Activated naive CD8-positive, alpha-beta T cell (primary cell): ENCODE measurements at regions not wholly inside any gene's neighbourhood (a gene's known extent, or its start where the extent isn't known, plus 50 kb on each side); places are given as distances from the start of the nearest gene placed in this dataset.
"Not testable (repeated sequence)": the region's sequence is repeated elsewhere in the genome, so short reads cannot be mapped to it uniquely, and the experiment has no call there.

Experiments
- H3K27ac Mint-ChIP-seq: one replicate; pipeline ENCODE4 v1.8.0; 2021; ENCODE audit warnings: mixed read lengths
- H3K27me3 Mint-ChIP-seq: one replicate; pipeline ENCODE4 v1.8.0; 2021; ENCODE audit warnings: mixed read lengths
- H3K36me3 Mint-ChIP-seq: one replicate; pipeline ENCODE4 v1.8.0; 2021; ENCODE audit warnings: mixed read lengths
- H3K4me1 Mint-ChIP-seq: one replicate; pipeline ENCODE4 v1.8.0; 2021; ENCODE audit warnings: low read depth, mixed read lengths
- H3K4me3 Mint-ChIP-seq: one replicate; pipeline ENCODE4 v1.8.0; 2021; ENCODE audit warnings: mild to moderate bottlenecking, mixed read lengths
- H3K9me3 Mint-ChIP-seq: one replicate; pipeline ENCODE4 v1.8.0; 2021; ENCODE audit warnings: low read depth, mixed read lengths

GRCh38 chr1:235059221-235059620 lies 69.4 kb downstream of the TOMM20 start:
- Mint-ChIP-seq H3K4me3 (no peak overlapping the region), H3K4me1 (peaks cover 15% of the 10 kb centered on the region), H3K36me3 (no peaks in the 10 kb centered on the region), H3K9me3 (no peaks in the 10 kb centered on the region), H3K27ac (no peak overlapping the region), H3K27me3 (no peaks in the 10 kb centered on the region)

GRCh38 chr1:235058695-235059094 lies 69.9 kb downstream of the TOMM20 start:
- Mint-ChIP-seq H3K9me3 (no peaks in the 10 kb centered on the region), H3K27me3 (no peaks in the 10 kb centered on the region), H3K36me3 (no peaks in the 10 kb centered on the region), H3K4me3 (no peak overlapping the region), H3K27ac (no peak overlapping the region), H3K4me1 (peaks cover 13% of the 10 kb centered on the region)

DNA sequence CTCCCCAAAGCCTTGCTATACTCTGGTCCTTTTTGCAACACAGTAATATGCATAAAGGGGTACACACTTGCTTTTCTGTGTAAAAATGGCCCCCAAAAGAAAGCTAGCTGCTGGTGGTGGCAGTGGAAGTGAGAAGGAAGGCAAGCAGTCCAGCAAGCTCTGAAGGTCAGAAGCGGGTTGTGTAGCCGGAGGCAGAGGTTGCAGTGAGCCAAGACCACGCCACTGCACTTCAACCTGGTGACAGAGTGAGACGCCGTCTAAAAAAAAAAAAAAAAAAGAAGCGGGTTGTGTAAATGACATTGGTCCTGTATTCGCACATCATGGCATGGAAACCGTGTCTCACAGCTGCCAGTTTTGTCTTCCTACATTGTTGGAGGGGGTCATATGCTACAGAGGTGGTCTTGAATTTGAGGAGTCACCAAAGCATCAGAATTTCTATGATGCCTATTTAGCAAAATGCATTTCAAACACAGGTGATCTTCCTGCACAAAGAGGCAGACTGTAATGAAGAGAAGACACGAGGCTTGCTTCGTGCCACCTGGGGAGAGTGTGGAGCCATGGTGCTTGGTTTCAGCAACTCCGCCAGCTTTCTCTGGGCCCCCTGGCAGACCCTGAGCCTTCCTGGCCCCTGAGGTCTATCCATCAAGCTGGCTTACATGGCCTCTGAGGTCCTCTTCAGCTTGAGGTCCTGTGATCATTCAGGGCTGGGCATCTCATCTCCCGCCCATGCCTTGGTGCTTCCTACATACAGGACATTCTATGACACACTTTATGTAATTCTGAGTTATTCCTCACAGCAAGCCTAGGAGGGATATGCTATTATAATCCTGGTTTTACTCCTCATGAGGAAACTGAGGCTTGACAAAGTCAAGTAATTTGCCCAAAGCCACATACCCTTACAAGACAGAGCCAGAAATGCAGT lies 71.0 kb downstream of the TOMM20 start:
- Mint-ChIP-seq H3K4me1 (peaks cover 4% of the 10 kb centered on the region), H3K27ac (peak overlapping the region; percentile 8), H3K4me3 (no peak overlapping the region), H3K36me3 (no peaks in the 10 kb centered on the region), H3K27me3 (no peaks in the 10 kb centered on the region), H3K9me3 (no peaks in the 10 kb centered on the region)

- no peaks in the 10 kb centered on the region for H3K9me3 Mint-ChIP-seq
- no peak overlapping the region for H3K27ac Mint-ChIP-seq
- peaks cover 3% of the 10 kb centered on the region for H3K4me1 Mint-ChIP-seq
- no peak overlapping the region for H3K4me3 Mint-ChIP-seq
- H3K36me3 Mint-ChIP-seq, result no peaks in the 10 kb centered on the region
- no peaks in the 10 kb centered on the region for H3K27me3 Mint-ChIP-seq
Observed at GRCh38 chr1:235056937-235057336, 71.7 kb downstream of the TOMM20 start.

DNA sequence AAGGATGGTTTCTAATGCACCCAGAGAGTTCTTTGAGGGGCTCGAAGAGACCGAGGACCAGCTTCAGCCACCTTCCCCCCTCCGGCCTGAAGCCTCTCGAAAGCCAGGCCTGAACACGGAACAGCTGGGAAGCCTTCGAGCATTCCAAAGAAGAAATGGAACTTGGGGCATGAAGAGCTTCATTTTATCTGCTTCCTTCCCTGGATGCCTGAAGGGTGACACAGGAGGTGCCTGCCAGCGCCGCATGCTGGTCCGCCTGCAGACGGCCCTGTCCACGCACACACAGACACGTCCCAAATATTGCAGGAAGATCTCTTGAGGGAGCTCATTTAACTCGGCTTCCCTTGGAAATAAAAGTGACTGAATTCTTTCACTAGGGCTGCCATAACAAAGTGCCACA lies 73.7 kb downstream of the TOMM20 start:
- H3K27ac Mint-ChIP-seq, result no peak overlapping the region
- peaks cover 2% of the 10 kb centered on the region for H3K4me1 Mint-ChIP-seq
- H3K27me3 Mint-ChIP-seq, result no peaks in the 10 kb centered on the region
- no peaks in the 10 kb centered on the region for H3K36me3 Mint-ChIP-seq
- no peaks in the 10 kb centered on the region for H3K9me3 Mint-ChIP-seq
- no peak overlapping the region for H3K4me3 Mint-ChIP-seq

DNA sequence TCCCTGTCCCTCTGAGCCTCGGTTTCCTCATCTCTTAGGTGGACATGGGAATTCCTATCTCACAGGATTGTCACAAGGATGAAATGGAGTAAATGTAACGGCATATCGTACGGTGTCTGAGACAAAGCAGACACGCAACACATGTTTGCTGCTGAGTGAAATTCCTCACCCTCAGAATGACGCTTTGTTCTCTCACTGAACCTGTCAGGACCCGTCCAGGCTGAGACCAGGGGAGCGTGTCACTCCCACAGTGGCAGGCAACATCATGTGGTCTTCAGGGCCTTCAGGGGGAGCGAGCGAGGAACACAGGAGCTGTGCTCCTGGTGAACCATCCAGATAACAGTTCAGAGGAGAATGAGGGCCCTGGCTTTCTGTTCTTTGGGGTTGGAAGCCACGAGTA lies 74.2 kb downstream of the TOMM20 start:
- Mint-ChIP-seq H3K4me3 (no peak overlapping the region), H3K9me3 (no peaks in the 10 kb centered on the region), H3K4me1 (peaks cover 2% of the 10 kb centered on the region), H3K27ac (no peak overlapping the region), H3K27me3 (no peaks in the 10 kb centered on the region), H3K36me3 (no peaks in the 10 kb centered on the region)

DNA sequence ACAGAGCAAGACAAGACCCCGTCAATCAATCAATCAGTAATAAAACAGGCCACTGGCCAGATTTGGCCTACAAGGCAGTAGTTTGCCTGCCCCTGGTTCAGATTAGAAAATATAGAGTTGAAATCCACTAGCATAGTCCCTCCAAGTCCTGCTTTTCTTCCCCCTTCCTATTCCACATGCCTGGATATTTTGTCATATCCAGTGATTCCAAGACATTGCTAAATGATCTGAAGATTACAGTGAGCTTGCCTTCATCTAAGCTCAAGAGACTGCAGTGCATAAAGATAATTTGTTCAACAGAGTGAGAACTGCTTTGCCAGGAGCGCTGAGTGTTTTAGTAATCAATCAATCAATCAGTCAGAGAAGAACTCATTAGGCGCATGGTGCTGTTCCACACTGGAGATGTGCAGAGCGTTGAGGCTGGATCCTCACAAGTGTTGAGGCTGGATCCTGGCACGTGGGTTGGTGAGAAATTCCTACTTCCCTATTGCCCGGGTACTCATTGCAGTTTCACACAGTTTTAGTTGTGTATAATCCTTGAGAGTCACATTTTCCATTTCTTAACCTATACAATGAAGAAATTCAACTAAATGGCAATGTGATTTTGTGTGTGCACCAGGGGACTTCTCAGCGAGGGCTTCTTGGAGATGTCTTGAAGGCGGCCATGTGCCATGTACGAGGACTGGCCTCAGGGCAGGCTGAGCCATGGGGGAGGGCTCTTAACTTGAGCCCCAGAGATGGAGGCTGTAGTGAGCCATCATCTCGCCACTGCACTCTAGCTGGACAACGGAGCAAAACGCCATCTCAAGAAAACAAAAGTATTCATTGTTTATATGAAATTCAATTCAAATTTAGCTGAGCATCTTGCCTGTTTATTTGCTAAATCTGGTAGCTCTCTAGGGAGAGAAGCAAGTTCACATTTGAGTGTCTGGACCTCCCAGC lies 76.3 kb downstream of the TOMM20 start:
- Mint-ChIP-seq H3K27ac (no peak overlapping the region), H3K4me3 (no peak overlapping the region), H3K27me3 (no peaks in the 10 kb centered on the region), H3K4me1 (peaks cover 8% of the 10 kb centered on the region), H3K9me3 (no peaks in the 10 kb centered on the region), H3K36me3 (no peaks in the 10 kb centered on the region)

GRCh38 chr1:235051521-235051920 lies 77.1 kb downstream of the TOMM20 start:
- Mint-ChIP-seq H3K4me3 (no peak overlapping the region), H3K9me3 (no peaks in the 10 kb centered on the region), H3K4me1 (peaks cover 8% of the 10 kb centered on the region), H3K36me3 (no peaks in the 10 kb centered on the region), H3K27me3 (no peaks in the 10 kb centered on the region), H3K27ac (no peak overlapping the region)

DNA sequence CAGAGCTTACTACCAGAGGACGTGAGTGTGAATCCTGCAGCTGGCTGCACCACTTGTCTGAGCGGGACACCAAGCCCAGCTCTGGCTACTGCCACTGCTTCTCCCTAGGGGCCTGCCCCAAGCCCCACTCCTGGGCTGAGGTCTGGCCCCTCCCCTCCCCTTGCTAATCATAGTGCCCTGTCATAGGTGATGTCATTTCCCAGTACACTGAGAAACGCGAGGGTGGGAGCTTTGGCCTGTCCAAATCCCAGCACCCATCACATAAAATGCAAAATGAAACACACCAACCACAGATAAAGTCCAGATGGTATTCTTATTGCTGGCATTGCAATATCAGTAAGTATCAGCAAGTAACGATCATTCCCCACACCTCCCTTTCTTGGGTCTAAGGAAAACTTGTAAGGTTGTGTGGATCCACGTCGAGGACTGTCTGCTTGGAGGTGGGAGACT lies 77.7 kb downstream of the TOMM20 start:
- Mint-ChIP-seq H3K9me3 (no peaks in the 10 kb centered on the region), H3K27me3 (no peaks in the 10 kb centered on the region), H3K4me3 (no peak overlapping the region), H3K36me3 (no peaks in the 10 kb centered on the region), H3K27ac (no peak overlapping the region), H3K4me1 (peaks cover 9% of the 10 kb centered on the region)

DNA sequence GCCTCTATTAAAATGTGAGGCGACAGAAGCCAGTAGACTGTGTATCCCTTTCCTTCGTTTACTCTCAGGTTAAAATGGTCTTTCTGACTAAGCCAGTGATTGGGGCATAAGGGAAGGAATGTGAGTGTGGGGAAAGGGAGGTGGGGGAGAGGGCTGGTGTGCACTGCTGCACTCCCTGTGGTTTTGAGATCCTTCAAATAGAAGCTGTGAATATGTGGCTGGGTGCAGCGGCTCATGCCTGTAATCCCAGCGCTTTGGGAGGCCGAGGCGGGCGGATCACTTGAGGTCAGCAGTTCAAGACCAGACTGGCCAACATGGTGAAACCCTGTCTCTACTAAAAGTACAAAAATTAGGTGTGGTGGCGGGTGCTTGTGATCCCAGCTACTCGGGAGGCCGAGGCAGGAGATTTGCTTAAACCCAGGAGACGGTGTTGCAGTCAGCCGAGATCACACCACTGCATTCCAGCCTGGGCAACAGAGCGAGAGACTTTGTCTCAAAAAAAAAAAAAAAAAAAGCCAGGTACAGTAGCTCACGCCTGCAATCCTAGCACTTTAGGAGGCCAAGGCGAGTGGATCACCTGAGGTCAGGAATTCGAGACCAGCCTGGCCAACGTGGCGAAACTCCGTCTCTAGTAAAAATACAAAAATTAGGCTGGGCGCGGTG lies 78.8 kb downstream of the TOMM20 start:
- not testable (repeated sequence) for H3K36me3 Mint-ChIP-seq, H3K4me1 Mint-ChIP-seq

GRCh38 chr1:235049217-235049616 lies 79.4 kb downstream of the TOMM20 start:
- no peaks in the 10 kb centered on the region for H3K36me3 Mint-ChIP-seq
- H3K9me3 Mint-ChIP-seq, result no peaks in the 10 kb centered on the region
- no peaks in the 10 kb centered on the region for H3K27me3 Mint-ChIP-seq
- peaks cover 11% of the 10 kb centered on the region for H3K4me1 Mint-ChIP-seq
- no peak overlapping the region for H3K27ac Mint-ChIP-seq
- no peak overlapping the region for H3K4me3 Mint-ChIP-seq

More for the DNA sequence above, 78.8 kb downstream of the TOMM20 start:
- not testable (repeated sequence) for H3K4me3 Mint-ChIP-seq, H3K27ac Mint-ChIP-seq, H3K9me3 Mint-ChIP-seq, H3K27me3 Mint-ChIP-seq

DNA sequence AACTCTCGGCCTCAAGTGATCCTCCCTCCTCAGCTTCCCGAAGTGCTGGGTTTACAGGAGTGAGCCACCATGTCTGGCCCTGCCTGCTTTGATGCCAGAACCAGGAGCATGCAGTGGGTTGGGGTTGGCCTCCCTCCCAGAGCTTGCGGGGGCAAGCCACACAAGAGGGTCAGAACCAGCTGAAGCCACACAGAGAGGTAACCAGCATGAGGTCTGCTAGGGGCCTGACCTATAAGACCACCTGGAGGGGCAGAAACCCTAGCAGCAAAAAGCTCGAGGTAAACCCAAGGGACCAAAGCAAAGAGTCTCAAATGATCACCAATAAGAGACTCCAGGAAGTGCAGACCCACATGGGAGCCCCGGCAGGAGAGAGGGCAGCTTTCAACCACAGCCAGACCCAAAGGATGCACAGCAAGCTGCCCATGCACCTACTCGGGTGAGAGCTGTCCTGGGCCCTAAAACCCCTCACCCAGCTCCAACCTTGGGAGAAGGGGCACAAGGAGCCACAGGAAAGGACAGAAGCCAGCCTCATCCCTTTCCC lies 81.2 kb downstream of the TOMM20 start:
- no peak overlapping the region for H3K27ac Mint-ChIP-seq
- H3K36me3 Mint-ChIP-seq, result no peaks in the 10 kb centered on the region
- H3K4me3 Mint-ChIP-seq, result no peak overlapping the region
- H3K4me1 Mint-ChIP-seq, result peaks cover 11% of the 10 kb centered on the region
- no peaks in the 10 kb centered on the region for H3K27me3 Mint-ChIP-seq
- no peaks in the 10 kb centered on the region for H3K9me3 Mint-ChIP-seq

DNA sequence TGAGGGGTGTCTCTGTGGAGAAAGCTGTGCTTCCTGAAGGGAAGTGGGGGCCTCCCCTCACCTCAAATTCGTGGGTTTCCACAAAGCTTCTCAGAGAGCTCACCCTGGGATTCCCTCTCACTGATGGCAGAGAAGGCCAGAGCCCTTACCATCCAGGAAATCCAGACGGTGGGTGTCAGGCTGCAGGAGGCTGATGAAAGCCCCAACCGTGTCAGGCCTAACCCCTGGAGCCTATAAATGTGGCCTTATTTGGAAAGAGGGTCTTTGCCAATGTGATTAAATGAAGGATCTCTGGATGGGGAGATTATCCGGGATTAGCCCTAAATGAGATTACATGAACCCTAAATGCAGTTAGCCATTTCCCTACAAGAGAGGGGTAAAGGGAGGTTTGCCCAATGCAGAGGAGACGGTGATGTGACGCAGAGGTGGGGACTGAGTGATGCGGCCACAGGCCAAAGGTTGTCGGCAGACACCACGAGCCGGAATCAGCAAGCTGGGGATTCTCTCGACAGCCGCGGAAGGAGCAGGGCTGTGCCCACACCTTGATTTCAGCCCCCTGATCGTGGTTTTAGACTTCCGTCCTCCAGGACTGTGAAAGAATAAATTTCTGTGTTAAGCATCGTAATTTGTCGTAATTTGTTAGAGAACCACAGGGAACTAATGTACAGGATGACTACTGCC lies 82.6 kb downstream of the TOMM20 start:
- H3K4me3 Mint-ChIP-seq, result no peak overlapping the region
- H3K36me3 Mint-ChIP-seq, result no peaks in the 10 kb centered on the region
- no peaks in the 10 kb centered on the region for H3K9me3 Mint-ChIP-seq
- peaks cover 15% of the 10 kb centered on the region for H3K4me1 Mint-ChIP-seq
- H3K27me3 Mint-ChIP-seq, result no peaks in the 10 kb centered on the region
- no peak overlapping the region for H3K27ac Mint-ChIP-seq

DNA sequence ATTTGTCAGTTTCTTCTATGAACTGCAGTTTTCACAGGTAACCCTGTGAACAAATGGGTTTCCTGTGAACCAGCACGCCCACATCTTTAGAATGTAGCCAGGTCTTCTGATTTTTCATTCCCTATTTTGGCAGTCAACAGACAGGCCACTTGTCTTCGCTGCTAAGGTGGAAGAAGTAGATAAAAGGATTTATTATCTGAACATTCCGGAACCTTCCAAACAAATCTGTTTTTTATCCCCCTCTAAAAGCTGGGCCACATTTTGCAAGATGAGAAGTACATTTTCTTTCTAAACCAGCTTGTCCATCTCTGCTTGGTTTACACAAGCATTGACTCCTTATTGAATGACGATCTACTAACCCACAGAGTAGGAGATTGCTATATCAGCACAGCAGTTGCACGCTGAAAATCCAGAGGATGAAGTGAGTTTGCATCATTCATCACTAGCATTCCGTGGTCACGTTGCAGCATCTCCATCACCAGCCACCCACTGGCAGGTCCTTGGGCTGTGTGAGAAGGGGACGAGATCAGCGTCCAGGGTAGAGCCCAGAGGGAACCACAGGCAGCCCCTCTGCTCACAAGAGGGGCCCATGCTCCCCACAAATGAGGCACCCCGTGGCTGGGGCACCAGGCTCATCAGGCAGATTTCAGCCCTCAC lies 83.5 kb downstream of the TOMM20 start:
- H3K4me1 Mint-ChIP-seq, result peaks cover 19% of the 10 kb centered on the region
- H3K9me3 Mint-ChIP-seq, result no peaks in the 10 kb centered on the region
- no peaks in the 10 kb centered on the region for H3K27me3 Mint-ChIP-seq
- H3K27ac Mint-ChIP-seq, result peak overlapping the region; percentile 8
- no peak overlapping the region for H3K4me3 Mint-ChIP-seq
- H3K36me3 Mint-ChIP-seq, result no peaks in the 10 kb centered on the region
